Gastrocnemius medialis (tissue), 4 donors: ENCODE measurements at regions not wholly inside any gene's neighbourhood (a gene's known extent, or its start where the extent isn't known, plus 50 kb on each side); places are given as distances from the start of the nearest gene placed in this dataset.

Source experiments
- CTCF ChIP-seq, 5 experiments: fragments of 450-650 bp in 3 of 5; fragments of 200-600 bp in 2 of 5; sonication (generic) in 2 of 5; IDR thresholded peaks in 4 of 5; conservative IDR thresholded peaks in 1 of 5; 1 replicate in 4 of 5; 2 replicates in 1 of 5; pipeline ENCODE4 v1.5.1; 2016 to 2019; ENCODE audit warnings: antibody characterized with exemption in 5 of 5, mild to moderate bottlenecking in 3 of 5, moderate library complexity in 3 of 5
- POLR2A ChIP-seq, 2 donors: fragments of 450-650 bp; IDR thresholded peaks; one replicate each; pipeline ENCODE4 v1.6.1; 2017; ENCODE audit warnings: antibody characterized with exemption in 2 of 2, mild to moderate bottlenecking in 2 of 2, moderate library complexity in 2 of 2

DNA sequence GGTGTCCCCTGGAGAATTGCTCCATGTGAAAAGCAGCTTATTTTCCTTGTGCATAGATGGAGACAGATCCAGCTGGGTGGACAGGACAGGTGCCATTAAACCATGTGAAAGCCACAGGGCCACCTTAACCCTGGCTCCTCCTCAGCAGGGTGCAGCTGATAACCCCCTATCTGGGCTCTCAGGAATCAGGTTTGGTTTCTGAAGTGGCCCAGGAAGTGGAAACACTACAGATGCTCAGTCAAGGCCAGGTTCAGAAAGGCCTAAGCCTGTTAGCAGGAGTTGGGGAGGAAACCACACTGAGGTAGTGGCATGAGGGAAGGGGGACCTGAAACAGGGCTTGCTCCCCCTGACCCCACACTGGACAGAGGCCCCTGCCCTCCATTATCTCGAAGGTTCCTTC is 217.0 kb downstream of the SPP2 start:
- TF ChIP-seq CTCF (IDR thresholded peaks at IDR 0.05 in 4 of 5, conservative IDR thresholded peaks at IDR 0.05 in 1 of 5) (no peak), POLR2A (IDR thresholded peaks at IDR 0.05) (no peak)
